HG03521 (cell line): ENCODE measurements at regions not wholly inside any gene's neighbourhood (a gene's known extent, or its start where the extent isn't known, plus 50 kb on each side); places are given as distances from the start of the nearest gene placed in this dataset.

ENCODE experiments used
- ATAC-seq: cut with Tn5 transposase; IDR thresholded peaks from one replicate; pipeline ENCODE4 v1.9.1; 2021; ENCODE audit warnings: mild to moderate bottlenecking, moderate library complexity; ENCODE audit not compliant: unreplicated experiment

- ATAC-seq = no peak
Observed at GRCh38 chr1:199857516-199857915, 170.0 kb upstream of the NR5A2 start.

GRCh38 chr1:199858171-199858570, 169.3 kb upstream of the NR5A2 start:
- no peak for ATAC-seq

GRCh38 chr1:199858856-199859255, 168.7 kb upstream of the NR5A2 start:
- ATAC-seq = no peak

- no peak for ATAC-seq
Observed at GRCh38 chr1:199859491-199859933, 168.0 kb upstream of the NR5A2 start.

GRCh38 chr1:199861020-199861795, 166.3 kb upstream of the NR5A2 start:
- no peak for ATAC-seq

- no peak for ATAC-seq
Observed at GRCh38 chr1:199862047-199862446, 165.5 kb upstream of the NR5A2 start.

- no peak for ATAC-seq
Observed at GRCh38 chr1:199866210-199866617, 161.3 kb upstream of the NR5A2 start.

GRCh38 chr1:199867601-199868000, 159.9 kb upstream of the NR5A2 start:
- ATAC-seq = no peak

GRCh38 chr1:199868777-199869176, 158.7 kb upstream of the NR5A2 start:
- no peak for ATAC-seq

GRCh38 chr1:199875337-199875736, 152.2 kb upstream of the NR5A2 start:
- ATAC-seq = no peak

- ATAC-seq = no peak
Observed at GRCh38 chr1:199875856-199876255, 151.7 kb upstream of the NR5A2 start.

GRCh38 chr1:199877526-199878384, 149.8 kb upstream of the NR5A2 start:
- no peak for ATAC-seq

GRCh38 chr1:199878823-199879222, 148.7 kb upstream of the NR5A2 start:
- ATAC-seq = no peak

GRCh38 chr1:199898654-199899053, 128.9 kb upstream of the NR5A2 start:
- ATAC-seq = no peak

- ATAC-seq = no peak
Observed at GRCh38 chr1:199901341-199901740, 126.2 kb upstream of the NR5A2 start.

- ATAC-seq = no peak
Observed at GRCh38 chr1:199907361-199907760, 120.1 kb upstream of the NR5A2 start.

GRCh38 chr1:199909137-199909536, 118.4 kb upstream of the NR5A2 start:
- no peak for ATAC-seq

- ATAC-seq = no peak
Observed at GRCh38 chr1:199913318-199913717, 114.2 kb upstream of the NR5A2 start.

GRCh38 chr1:199914546-199914945, 113.0 kb upstream of the NR5A2 start:
- ATAC-seq = no peak

- ATAC-seq = no peak
Observed at GRCh38 chr1:199918196-199918769, 109.2 kb upstream of the NR5A2 start.

GRCh38 chr1:199920635-199921034, 106.9 kb upstream of the NR5A2 start:
- ATAC-seq = no peak

- ATAC-seq = no peak
Observed at GRCh38 chr1:199929556-199929955, 98.0 kb upstream of the NR5A2 start.
